NCI-H510A treated with DMSO at 0.1 percent for 48 hours (cell line): ENCODE measurements at regions not wholly inside any gene's neighbourhood (a gene's known extent, or its start where the extent isn't known, plus 50 kb on each side); places are given as distances from the start of the nearest gene placed in this dataset.
"Not testable (repeated sequence)": the region's sequence is repeated elsewhere in the genome, so short reads cannot be mapped to it uniquely, and the experiment has no call there.

ENCODE experiments used
- DNase-seq: peaks from one replicate; lab custom pipeline; 2025; lab: John Stamatoyannopoulos, UW

DNA sequence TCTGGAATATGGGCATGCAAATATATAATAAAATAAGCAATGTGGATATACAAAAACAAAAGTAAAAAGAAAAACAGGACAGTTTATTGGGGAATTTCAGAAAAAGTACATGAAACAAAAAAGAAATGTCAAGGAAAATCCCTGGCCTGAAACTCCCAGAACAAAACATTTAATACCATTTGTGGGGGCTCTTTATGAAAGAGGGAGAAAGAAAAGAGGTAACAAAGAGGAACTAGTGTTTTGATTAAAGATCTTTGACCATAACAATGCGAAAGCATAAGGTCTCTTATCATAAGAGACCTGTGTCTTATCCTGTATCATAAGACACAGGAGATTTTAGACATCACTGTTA is 88.6 kb upstream of the ARID1B start:
- DNase-seq = no peak

DNA sequence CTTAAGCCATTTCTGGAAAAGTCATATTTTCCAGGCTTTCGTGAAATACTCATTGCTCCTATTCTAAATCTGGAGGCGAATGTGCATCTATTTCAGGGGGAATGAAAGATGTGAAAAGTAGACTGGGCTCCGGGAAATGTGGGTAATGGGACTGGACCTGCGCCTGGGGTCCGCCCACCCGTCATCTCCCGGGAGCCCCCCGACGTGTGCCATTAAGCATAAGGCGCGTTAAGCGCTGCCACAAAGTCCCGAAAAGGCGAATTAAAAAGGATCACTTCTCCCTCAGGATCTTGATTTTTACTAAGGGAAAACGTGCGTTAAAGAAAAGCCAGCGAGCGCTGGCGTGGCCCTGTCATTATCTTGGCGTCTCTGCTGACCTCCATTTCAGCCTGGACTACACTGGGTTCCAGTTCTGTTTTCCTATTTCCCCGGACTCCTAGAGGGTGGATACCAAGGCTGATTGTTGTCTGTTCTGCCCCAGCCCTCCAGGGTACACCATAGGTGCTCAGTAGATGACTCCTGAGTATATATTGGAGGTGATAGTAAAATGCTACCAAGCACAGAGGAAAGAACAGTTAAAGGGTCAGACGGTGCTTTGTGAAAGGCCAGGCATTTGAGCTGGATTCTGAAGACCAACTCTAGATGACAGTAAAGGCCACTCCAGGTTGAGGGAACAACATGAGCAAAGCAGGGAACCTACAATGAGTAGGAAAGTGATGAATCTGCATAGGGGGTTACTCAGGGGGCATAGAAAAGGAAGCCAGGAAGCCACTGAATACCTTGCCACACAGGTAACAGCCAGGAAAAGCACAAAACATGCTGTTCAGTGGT is 89.2 kb upstream of the ARID1B start:
- DNase-seq = no peak

DNA sequence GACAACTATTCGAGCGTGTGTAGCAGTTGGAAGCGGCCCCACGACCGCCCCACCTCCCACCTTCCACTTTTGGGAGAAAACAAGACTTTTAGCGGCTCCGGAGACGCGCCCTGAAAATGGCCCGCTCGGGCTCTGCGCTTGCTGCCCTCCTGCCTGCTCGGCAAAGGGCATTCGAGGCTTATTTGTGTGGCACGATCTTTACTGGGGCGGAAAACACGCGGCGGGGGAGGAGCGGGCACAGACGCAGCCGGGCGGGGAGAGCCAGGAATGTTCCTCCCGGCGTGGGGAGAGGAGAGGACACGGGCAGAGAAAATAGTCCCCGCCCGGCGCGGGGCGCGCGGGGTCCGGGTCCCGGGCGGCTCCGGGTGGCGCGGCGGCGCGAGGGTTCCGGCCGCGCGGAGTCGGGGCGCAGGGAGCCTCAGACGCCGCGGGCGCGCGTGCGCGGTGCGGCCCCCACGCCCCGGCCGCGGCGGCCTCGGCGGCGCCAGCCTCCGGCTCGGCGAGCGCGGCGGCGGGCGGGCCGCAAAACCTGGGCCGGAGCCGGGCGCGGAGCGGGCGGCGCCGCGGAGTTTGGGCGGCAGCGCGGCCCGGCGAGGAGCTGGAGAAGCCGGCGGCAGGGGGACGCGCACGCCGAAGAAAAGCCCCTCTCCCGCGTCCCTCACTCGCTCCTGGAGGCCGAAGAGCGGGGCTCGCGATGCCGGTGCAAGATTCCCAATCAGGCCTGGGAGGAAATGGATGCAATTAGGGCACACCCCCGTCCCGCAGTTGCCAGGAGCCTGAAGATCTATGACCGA is 90.0 kb upstream of the ARID1B start:
- DNase-seq = no peak

DNA sequence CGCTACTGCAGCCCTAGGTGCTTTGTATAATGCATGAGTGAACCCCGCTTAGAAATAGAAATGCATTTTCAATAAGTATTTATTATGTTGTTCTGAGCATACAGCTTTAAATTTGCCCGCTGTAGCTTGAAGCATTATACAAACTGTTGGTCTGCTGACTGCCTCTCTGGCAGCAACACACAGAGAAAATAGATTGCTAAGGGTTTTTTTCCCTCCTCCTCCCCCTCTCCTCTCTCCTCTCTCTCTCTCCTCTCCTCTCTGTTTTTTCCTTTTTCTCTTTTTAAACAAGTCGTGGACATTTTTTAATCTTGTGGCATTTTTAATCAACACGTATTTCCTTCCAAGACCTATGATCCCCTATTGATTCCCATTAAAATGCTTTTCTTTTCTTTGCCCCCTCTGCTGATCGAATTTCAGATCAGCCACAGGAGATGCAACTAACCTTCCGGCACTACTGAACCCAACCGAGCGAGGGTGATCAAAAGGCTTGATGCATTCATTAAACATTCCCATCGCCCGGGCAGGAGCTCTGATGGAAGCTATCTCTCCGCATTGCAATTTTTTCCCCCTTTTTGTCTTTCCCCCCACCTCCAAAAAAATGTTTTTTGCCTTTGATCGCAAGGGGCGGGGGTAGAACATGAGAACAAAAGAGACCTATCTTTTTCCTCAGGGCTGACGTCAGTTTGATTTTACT is 90.7 kb upstream of the ARID1B start:
- DNase-seq = peak; percentile 67

DNA sequence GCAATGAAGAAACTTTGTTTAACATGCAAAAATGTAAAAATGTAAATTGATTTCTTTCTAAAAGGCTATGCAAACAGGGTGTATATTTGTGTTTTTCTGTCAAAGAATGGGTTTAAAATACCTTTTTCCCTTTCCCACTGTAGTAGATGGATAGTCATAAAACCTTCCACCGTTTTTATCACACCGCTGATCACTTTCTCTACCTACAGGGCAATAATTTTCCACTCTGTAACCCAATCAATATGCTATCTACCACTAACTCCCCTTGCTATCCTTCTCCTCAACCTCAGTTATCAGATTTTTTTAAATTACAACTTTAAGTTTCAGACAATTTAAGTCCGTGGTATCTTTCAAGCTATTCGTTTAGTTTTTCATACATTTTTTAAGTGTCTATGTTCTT is 91.4 kb upstream of the ARID1B start:
- no peak for DNase-seq

DNA sequence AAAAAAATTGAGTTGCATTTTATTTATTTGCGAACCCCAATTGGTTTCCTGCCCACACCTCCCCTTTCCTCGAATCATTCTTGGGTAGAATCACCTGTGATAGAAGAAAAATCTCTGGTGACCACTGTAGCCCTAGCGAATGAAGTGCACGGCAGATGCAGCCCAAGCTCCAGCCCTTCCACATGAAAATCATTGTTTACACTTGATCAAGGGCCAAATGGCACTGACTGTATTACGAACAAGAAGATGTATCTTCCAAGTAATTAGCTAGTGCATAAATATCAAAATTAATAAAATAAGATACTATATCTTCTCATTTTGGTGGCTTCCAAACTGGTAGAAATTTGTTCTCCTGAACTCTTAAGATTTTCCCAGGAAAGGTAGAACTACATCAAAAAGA is 93.4 kb upstream of the ARID1B start:
- DNase-seq = no peak

DNA sequence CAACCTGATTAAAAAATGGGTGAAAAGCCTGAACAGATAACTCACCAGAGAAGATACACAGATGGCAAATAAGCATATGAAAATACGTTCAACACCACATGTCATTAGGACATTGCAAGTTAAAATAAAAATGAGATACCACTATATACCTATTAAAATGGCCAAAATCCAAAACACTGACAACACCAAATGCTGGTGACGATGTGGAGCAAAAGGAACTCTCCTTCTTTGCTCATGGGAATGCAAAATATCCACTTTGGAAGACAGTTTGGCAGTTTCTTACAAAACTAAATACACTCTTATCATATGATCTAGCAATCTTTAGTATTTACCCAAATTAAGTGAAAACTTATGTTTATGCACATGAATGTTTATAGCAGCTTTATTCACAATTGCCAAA is 100.5 kb upstream of the ARID1B start:
- no peak for DNase-seq

DNA sequence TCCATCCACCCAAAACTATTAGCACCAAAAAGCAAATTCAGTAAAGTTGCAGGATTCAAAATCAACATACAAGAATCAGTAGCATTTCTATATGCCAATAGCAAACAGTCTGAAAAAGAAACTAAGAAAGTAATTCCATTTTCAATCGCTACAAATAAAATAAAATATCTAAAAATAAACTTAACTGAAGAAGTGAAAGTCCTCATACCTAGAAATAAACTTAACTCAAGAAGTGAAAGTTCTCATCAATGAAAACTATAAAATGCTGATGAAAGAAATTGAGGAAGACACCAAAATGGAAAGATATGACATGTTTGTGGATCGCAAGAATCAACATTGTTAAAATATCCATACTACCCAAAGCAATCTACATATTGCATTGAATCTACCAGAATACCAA is 103.0 kb upstream of the ARID1B start:
- no peak for DNase-seq

DNA sequence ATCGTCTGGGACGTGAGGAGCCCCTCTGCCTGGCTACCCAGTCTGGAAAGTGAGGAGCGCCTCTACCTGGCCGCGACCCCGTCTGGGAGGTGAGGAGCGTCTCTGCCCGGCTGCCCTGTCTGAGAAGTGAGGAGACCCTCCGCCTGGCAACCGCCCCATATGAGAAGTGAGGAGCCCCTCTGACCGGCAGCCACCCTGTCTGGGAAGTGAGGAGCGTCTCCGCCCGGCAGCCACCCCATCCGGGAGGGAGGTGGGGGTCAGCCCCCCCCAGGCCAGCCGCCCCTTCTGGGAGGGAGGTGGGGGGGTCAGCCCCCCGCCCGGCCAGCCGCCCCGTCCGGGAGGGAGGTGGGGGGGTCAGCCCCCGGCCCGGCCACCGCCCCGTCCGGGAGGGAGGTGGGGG is 107.1 kb upstream of the ARID1B start:
- not testable (repeated sequence) for DNase-seq

DNA sequence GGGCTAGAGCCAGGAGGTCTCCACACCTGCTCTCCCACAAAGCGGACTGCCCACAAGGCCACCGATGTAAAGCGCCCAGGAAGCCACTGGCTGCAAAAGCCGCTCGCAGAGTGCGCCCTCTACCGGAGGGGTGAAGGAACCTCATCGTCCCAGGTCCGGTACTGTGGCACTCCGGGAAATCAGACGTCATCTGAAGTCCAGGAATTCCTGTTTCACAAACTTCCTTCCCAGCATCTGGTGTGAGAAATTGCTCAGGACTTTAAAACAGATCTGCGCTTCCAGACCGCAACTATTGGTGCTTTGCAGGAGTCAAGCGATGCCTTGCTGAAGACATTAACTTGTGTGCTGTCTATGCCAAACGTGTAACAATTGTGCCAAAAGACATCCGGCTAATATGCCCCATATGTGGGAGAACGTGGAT is 115.1 kb upstream of the ARID1B start:
- DNase-seq = no peak

DNA sequence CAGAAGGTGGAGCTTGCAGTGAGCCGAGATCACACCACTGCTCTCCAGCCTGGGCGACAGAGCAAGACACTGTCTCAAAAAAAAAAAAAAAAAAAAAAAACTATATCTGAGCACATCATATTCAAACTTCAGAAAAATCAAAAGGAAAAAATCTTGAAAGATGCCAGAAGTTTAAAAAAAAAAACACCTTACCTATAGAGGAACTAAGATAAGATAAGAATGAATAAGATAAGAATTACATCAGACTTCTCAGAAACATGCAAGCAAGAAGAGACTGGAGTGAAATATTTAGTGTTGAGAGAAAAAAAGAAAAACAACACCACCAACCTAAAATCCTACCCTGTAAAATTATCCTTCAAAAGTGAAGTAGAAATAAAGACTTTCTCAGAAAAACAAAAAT is 116.8 kb upstream of the ARID1B start:
- DNase-seq = no peak

DNA sequence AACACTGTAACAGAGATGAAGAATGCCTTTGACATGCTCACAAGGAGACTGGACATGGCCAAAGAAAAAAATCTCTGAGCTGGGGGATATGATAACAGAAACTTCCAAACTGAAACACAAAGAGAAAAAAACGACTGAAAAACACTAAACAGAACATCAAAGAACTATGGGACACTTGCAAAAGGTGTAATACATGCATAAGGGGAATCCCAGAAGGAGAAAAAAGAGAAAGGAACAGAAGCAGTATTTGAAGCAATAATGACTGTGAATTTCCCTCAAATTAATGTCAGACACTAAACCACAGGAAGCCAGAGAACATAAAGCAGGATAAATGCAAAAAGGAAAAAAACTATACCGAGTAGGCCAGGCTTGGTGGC is 117.4 kb upstream of the ARID1B start:
- DNase-seq = no peak

DNA sequence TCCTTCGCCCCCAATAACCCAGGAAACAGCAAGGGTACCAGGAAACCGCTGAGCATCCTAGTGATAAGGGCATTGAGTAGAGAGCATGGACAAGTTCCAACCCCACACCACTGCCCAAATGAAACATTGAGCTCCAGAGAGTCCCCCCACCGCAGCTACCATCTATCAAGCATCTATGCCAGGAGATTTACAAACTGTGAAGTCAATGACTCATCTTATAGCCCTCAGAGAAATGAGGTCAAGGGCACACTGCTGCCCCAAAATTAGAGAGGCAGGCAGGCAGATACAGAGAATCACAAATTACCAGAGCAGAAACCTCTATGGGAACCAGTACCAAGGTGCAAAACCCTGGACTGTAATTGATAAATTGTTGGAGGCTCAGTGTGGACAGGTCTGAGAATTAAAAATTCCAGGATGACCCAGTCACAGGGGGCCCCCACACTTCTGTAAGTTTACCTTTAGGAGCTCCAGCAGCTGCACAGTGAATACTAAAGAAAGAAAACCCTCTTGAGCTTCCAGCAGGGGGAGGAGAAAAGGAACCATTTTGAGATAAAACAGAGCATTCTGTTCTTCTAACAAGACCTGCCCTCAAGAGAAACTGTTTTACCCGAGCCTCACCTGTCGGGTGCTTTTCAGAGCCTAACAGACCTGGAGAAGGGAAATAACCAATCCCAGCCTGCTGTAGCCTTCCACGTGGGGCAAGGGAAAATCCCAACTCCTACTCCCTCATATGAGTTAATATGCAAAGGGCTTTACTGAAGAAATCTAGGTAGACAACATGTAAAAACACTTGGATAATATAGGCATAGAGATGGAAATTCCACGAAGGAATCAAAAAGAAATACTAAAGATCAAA is 118.0 kb upstream of the ARID1B start:
- DNase-seq = no peak

DNA sequence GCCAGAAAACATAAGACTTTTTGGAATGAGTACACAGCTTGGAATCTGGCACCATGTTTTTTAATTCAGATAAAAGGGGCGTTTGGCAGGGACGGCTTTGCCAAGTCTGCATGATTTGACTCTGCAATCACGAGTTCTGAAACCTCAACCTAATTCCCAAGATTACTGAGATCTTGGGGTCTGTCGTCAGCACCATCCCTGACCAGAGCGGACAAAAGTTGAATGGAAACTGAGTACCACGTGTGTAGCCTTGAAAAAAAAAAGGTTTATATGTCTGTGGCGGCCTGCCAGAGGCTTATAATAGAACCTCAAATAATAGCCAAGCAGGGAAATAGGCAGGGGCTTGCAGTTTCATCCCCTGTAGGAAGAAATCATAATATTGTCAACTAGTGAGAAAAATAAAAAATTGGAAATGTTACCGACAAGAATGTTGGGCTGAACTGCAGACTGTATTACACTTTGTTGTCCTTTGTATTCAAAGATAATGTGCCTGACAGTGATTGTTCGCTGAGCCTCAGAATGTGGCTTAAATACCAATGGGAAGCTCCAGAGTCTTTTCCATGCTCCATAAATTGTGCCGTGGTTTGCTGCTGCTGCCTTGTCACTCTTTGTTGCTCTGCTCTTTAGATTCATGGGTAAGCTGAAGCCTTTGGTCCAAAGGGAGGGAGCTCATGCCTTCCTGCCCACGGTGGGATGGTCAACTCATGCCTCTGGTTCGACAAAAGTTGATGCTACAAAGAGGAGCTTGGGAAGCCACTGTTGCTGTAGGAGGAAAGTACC is 118.8 kb upstream of the ARID1B start:
- no peak for DNase-seq

DNA sequence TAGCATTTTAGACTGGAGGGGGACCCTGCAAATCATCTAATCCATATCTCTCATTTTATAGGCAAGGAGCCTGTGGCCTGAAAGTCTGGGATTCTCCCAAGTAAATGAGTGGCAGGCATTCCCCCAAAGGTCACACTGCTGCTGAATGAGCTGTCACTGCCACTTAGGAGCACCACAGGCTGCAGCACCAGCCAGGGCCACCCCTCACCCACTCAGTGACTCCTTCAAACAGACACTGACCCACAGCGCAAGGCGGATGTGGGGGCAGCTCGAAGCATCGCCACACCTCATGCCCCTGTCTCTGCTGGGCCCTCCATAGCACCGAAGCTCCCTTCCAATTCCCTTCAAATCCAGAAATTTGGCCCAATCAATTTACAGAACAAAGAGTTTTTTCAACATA is 119.9 kb upstream of the ARID1B start:
- no peak for DNase-seq

DNA sequence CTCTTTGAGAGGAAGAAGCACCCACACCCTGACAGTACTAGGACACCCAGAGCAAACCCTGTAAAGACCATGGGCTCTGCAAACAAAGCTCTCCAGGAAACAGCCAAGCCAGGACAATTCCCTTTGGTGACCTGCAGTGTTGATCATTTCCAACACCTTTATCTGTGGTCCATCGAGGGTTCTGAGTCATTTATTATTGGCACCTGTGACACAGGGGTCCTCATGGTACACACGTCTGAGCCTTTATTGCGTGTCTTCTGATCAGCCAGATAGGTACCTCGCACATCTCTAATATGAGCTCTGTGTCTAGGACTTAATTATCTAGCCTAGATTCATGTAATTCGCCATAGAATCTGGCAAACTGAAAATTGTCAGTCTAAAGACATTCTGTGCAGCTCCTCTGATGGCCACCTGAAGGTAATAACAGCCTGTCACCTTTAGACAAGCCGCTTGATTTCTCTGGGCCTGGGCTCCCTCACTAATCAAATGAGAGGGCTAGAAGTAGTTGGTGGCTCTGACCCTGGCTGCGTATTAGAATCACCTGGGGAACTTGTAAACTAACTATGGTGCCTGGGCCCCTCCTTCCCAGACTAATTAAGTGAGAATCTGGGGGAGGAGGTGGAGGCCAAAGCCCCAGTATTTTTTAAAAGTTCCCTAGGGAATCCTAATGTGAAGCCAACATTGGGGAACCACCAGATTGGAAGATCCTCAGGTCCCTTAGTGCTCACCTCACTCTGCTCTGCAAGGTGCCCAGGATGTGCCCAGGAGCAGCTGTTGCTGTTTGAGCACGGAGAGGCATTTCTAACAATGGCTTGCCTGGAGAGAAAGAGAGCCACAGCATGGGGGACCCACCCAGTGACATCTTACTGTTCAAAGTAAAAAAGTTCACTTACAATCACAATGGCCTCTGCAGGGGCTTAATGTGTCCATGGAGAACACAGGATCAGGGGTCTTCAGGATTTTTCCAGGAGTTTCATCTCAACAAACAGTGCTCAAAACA is 122.0 kb upstream of the ARID1B start:
- no peak for DNase-seq

DNA sequence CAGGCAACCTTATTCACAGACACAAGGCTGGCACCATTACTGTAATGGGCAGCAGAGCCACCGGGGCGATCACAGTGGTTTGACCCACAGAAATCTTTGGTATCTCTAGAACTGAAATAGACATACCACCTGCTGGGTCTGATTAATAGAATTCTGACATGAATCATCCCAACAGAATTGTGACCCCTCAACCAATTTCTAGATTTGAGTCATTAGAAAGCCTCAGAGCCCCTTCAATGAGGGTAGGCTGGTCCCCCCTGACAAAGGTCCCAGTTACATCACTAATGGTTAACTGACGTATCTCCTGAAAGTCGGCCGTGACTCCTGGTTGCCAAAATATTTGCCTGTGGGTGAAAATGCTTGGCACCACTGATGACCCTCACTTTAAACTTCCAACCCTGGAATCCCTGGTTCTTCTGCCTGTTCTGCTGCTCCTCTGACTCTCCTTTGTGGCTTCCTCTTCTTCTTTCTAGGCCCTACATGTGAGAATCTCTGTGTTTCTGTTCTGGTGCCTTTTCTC is 124.9 kb upstream of the ARID1B start:
- no peak for DNase-seq

DNA sequence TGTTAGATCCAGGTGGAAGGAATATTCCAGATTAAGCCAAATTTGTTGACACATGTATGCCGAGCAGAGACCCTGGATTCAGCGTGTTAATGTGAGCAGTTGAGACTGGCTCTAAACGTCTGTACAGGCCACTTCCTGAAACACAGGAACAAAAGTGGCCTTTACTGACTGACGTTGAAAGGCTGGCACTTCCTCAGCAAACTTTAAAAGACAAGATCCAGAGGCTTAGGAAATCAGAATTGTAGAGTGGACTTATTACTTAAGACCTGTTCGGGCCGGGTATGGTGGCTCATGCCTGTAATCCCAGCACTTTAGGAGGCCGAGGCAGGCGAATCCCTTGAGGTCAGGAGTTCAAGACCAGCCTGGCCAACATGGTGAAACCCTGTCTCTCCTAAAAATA is 125.7 kb upstream of the ARID1B start:
- no peak for DNase-seq

DNA sequence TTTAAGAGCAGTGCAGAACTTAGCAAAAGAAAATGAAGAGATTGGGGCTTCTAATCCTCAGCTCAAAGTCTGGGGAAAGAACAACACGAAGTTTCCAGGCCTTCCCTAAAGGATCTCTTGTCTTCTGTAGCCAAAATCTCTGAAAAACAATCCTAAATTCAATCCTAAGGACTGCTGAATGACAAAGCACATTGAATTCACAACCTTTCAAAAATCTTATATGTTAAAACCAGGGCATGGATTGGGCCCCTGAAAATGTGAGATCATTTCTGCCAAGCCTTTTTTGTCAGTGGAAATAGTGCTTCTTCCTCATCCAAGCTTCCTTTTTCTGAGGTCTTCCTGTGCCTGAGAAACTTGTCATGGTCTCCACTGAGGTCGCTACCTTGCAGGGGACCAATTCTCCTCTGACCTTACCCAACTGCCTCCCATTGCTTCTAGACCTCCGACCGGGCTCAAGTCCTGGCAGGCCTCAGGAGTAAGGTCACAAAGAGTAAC is 126.2 kb upstream of the ARID1B start:
- DNase-seq = no peak

DNA sequence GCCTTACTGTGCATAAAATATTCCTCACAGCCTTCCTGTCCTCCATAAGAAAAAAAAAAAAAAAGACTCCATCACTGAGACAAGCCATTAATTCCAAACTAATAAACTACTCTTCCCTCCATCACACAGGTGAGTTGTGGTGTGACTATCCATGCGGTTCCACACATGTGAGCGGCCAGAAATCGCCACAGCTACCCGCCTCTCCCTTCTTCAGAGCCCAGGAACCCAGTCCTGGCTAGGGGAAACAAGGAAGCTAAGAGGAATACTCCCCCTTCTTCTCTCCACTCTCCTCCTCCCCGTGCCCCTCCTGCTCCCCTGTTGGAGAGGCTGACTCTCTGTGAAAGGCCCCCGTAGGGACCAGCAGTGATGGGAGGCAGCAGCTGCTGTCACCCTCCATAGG is 128.6 kb upstream of the ARID1B start:
- no peak for DNase-seq
